ENCODE measurements at regions not wholly inside any gene's neighbourhood (a gene's known extent, or its start where the extent isn't known, plus 50 kb on each side); places are given as distances from the start of the nearest gene placed in this dataset.
"Not testable (repeated sequence)": the region's sequence is repeated elsewhere in the genome, so short reads cannot be mapped to it uniquely, and the experiment has no call there.

DNA sequence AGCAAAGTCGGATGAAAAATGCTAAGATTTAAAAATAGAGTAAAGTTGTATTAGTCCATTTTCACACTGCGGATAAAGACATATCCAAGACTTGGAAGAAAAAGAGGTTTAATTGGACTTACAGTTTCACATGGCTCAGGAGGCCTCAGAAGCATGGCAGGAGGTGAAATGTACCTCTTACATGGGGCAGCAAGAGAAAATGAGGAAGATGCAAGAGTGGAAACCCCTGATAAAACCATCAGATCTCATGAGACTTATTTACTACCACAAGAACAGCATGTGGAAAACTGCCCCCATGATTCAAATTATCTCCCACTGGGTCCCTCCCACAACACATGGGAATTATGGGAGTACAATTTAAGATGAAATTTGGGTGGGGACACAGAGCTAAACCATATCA, 391.7 kb downstream of the PTPRC start:
- TF ChIP-seq, protein P1, sequence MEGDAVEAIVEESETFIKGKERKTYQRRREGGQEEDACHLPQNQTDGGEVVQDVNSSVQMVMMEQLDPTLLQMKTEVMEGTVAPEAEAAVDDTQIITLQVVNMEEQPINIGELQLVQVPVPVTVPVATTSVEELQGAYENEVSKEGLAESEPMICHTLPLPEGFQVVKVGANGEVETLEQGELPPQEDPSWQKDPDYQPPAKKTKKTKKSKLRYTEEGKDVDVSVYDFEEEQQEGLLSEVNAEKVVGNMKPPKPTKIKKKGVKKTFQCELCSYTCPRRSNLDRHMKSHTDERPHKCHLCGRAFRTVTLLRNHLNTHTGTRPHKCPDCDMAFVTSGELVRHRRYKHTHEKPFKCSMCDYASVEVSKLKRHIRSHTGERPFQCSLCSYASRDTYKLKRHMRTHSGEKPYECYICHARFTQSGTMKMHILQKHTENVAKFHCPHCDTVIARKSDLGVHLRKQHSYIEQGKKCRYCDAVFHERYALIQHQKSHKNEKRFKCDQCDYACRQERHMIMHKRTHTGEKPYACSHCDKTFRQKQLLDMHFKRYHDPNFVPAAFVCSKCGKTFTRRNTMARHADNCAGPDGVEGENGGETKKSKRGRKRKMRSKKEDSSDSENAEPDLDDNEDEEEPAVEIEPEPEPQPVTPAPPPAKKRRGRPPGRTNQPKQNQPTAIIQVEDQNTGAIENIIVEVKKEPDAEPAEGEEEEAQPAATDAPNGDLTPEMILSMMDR (conservative IDR thresholded peaks at IDR 0.05 in 1 of 2, IDR thresholded peaks at IDR 0.05 in 1 of 2; ENCODE audit: extremely low read depth in 1 of 2, insufficient read depth in 1 of 2, low read depth in 1 of 2, low read length in 2 of 2): not testable (repeated sequence)
- not testable (repeated sequence) for TF ChIP-seq EZH2 (IDR thresholded peaks at IDR 0.05; ENCODE audit: borderline replicate concordance, low read length)
